HCT116 (cell line): ENCODE measurements at regions not wholly inside any gene's neighbourhood (a gene's known extent, or its start where the extent isn't known, plus 50 kb on each side); places are given as distances from the start of the nearest gene placed in this dataset.

Source experiments
- ATAC-seq: fragments of 200-7000 bp; cut with Tn5 transposase; 2 replicates; pipeline ENCODE4 v1.9.1; 2020; ENCODE audit warnings: mild to moderate bottlenecking, moderate library complexity
- BruUV-seq: library from RNA; stranded (reverse); fragments of 400-500 nt; replicated peaks from 2 replicates; lab custom pipeline; 2021; lab: Mats Ljungman, UMichigan
- CTCF ChIA-PET: fragments of 300-600 bp; sonication (Branson Sonifier 250); formaldehyde crosslinking; loops from one replicate; lab custom pipeline; 2021; ENCODE audit warnings: antibody characterized with exemption; lab: Charles Lee
- POLR2A ChIA-PET: fragments of 300-600, 350-600 bp; sonication (Branson Sonifier 250); formaldehyde crosslinking; loops from one replicate; lab custom pipeline; 2021; ENCODE audit warnings: antibody characterized with exemption; lab: Charles Lee
- RAD21 ChIA-PET, 2 experiments: fragments of 300-600 bp; sonication (Branson Sonifier 250); formaldehyde crosslinking; loops; one replicate each; lab custom pipeline; 2023; ENCODE audit warnings: low total read pairs in 2 of 2; ENCODE audit not compliant: uncharacterized antibody in 2 of 2, unreplicated experiment in 2 of 2, low non-redundant PET in 1 of 2; lab: Charles Lee
- DNase-seq: peaks from one replicate; pipeline ENCODE4 v3.0.0-alpha.2; 2010; ENCODE audit warnings: low read depth, low spot score
- H2AFZ ChIP-seq: fragments of 200-600 bp; shearing (Covaris generic), sonication (generic); 2 replicates; pipeline ENCODE4 v1.6.1; 2017; ENCODE audit warnings: low read depth, mixed run types, mixed read lengths, antibody characterized with exemption, low read length; ENCODE audit not compliant: poor library complexity, severe bottlenecking
- H3K27ac ChIP-seq: 2 replicates; pipeline ENCODE4 v1.5.1; 2012; ENCODE audit warnings: low read depth, low read length
- H3K27me3 ChIP-seq: fragments of 200-600 bp; sonication (generic); 2 replicates; pipeline ENCODE4 v1.6.1; 2016; ENCODE audit warnings: mixed run types, low read length, mixed read lengths; ENCODE audit not compliant: insufficient read depth
- H3K36me3 ChIP-seq, 2 experiments: fragments of 200-500 bp in 1 of 2; fragments of 200-600 bp in 1 of 2; sonication (Bioruptor generic) in 1 of 2; sonication (generic) in 1 of 2; 2 replicates each; pipeline versions ENCODE4 v1.5.1 to v1.6.1; 2014 to 2016; ENCODE audit warnings: low read length in 2 of 2, inconsistent platforms in 1 of 2, mixed read lengths in 1 of 2, mixed run types in 1 of 2; ENCODE audit not compliant: insufficient read depth in 2 of 2, control insufficient read depth in 1 of 2
- H3K4me1 ChIP-seq, 2 experiments: fragments of 200-600 bp in 1 of 2; sonication (generic) in 1 of 2; 2 replicates each; pipeline versions ENCODE4 v1.5.1 to v1.6.1; 2012 to 2017; ENCODE audit warnings: low read length in 2 of 2, inconsistent platforms in 1 of 2, mild to moderate bottlenecking in 1 of 2, mixed read lengths in 1 of 2, mixed run types in 1 of 2, moderate library complexity in 1 of 2; ENCODE audit not compliant: insufficient read depth in 2 of 2, control insufficient read depth in 1 of 2
- H3K4me2 ChIP-seq: fragments of 200-600 bp; sonication (generic); 2 replicates; pipeline ENCODE4 v1.6.1; 2017; ENCODE audit warnings: mixed run types, low read length, mixed read lengths
- H3K4me3 ChIP-seq, 2 experiments: fragments of 200-600 bp in 1 of 2; sonication (generic) in 1 of 2; replicated peaks in 1 of 2; 2 replicates each; pipeline ENCODE4 v1.5.1; 2011 to 2016; ENCODE audit warnings: low read length in 2 of 2, control low read depth in 1 of 2, low read depth in 1 of 2, mild to moderate bottlenecking in 1 of 2, mixed read lengths in 1 of 2, mixed run types in 1 of 2
- H3K79me2 ChIP-seq: fragments of 200-600 bp; sonication (generic); 2 replicates; pipeline ENCODE4 v1.6.1; 2017; ENCODE audit warnings: mild to moderate bottlenecking, mixed run types, low read length, moderate library complexity, mixed read lengths; ENCODE audit not compliant: insufficient read depth
- H3K9ac ChIP-seq: fragments of 200-600 bp; sonication (generic); 2 replicates; pipeline ENCODE4 v1.6.1; 2016; ENCODE audit warnings: low read length, mixed read lengths
- H3K9me2 ChIP-seq: fragments of 200-600 bp; sonication (generic), shearing (Covaris generic); 2 replicates; pipeline ENCODE4 v1.6.1; 2017; ENCODE audit warnings: mixed run types, mild to moderate bottlenecking, moderate library complexity; ENCODE audit not compliant: insufficient read depth
- H3K9me3 ChIP-seq, 2 experiments: fragments of 200-500 bp in 1 of 2; fragments of 200-600 bp in 1 of 2; sonication (Bioruptor generic) in 1 of 2; sonication (generic) in 1 of 2; 2 replicates each; pipeline ENCODE4 v1.6.1; 2014 to 2017; ENCODE audit warnings: low read length in 2 of 2, mixed read lengths in 2 of 2, inconsistent platforms in 1 of 2, low read depth in 1 of 2, mild to moderate bottlenecking in 1 of 2, mixed run types in 1 of 2, moderate library complexity in 1 of 2; ENCODE audit not compliant: control insufficient read depth in 1 of 2, insufficient read depth in 1 of 2
- H4K20me1 ChIP-seq: fragments of 200-600 bp; sonication (generic), shearing (Covaris generic); 2 replicates; pipeline ENCODE4 v1.6.1; 2017; ENCODE audit warnings: mixed run types, mild to moderate bottlenecking, moderate library complexity; ENCODE audit not compliant: insufficient read depth
- EZH2 ChIP-seq: fragments of 200-600 bp; sonication (generic); IDR thresholded peaks from 2 replicates; pipeline ENCODE4 v1.6.1; 2017; ENCODE audit warnings: antibody characterized with exemption, mixed run types
- MAX ChIP-seq: IDR thresholded peaks from 2 replicates; pipeline ENCODE4 v1.6.1; 2012
- POLR2A ChIP-seq: IDR thresholded peaks from 2 replicates; pipeline ENCODE4 v1.7.0; 2011; ENCODE audit warnings: borderline replicate concordance; ENCODE audit not compliant: insufficient read depth, insufficient read length; ENCODE audit errors: extremely low read depth
- POLR2AphosphoS5 ChIP-seq: IDR thresholded peaks from 2 replicates; pipeline ENCODE4 v1.6.1; 2011; ENCODE audit warnings: mild to moderate bottlenecking, low read depth, low read length, moderate library complexity
- SIN3A ChIP-seq: IDR thresholded peaks from 2 replicates; pipeline ENCODE4 v1.6.1; 2012; ENCODE audit warnings: low read depth
- YY1 ChIP-seq: IDR thresholded peaks from 2 replicates; pipeline ENCODE4 v1.6.1; 2011; ENCODE audit warnings: low read length, low read depth, moderate library complexity, mild to moderate bottlenecking; ENCODE audit not compliant: insufficient replicate concordance; ENCODE audit errors: extremely low read depth
- intact Hi-C: fragments of 100-400 bp; cut with micrococcal nuclease; formaldehyde crosslinking; loops from 2 replicates; pipeline ENCODE4 v1.10.0; 2022
- TF ChIP-seq, protein P1 (sequence below), 3 experiments: fragments of 200-600 bp in 1 of 3; sonication (generic) in 1 of 3; IDR thresholded peaks in 2 of 3; conservative IDR thresholded peaks in 1 of 3; 2 replicates each; pipeline ENCODE4 v1.5.1; 2012 to 2017; ENCODE audit warnings: low read depth in 2 of 3, low read length in 2 of 3, antibody characterized with exemption in 1 of 3, borderline replicate concordance in 1 of 3, control low read depth in 1 of 3, mild to moderate bottlenecking in 1 of 3, mixed read lengths in 1 of 3, mixed run types in 1 of 3, moderate library complexity in 1 of 3; ENCODE audit not compliant: insufficient read depth in 1 of 3
- TF ChIP-seq, protein P2 (sequence below): IDR thresholded peaks from 2 replicates; pipeline ENCODE4 v1.6.1; 2012

DNA sequence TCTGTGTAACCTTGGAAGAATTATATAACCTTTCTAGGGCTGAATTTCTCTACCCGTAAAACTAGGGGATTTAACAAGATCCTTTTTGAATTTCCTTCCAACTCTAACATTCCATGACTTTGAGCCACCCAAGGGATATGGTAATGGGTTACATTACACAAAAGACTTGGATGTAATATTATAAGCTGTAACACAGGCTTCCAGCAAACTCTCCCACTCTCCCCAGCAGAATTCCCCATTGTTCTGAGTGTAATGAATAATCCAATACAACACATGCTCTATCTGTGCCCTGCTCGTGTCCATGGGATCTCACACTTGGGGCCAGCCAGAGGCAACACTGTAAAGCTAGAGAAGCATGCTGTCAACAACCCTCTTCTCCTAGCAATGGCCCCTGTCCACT is 790.6 kb upstream of the AUTS2 start:
- BruUV-seq: no TSS peak
- Histone ChIP-seq H3K79me2 (no peaks in the 10 kb centered on the region), H3K9ac (no peak overlapping the region), H2AFZ (no peak overlapping the region), H3K4me3 (no peak overlapping the region), H3K36me3 (no peaks in the 10 kb centered on the region), H3K27ac (no peak overlapping the region), H3K4me2 (no peak overlapping the region), H3K9me2 (no peaks in the 10 kb centered on the region), H3K9me3 (peaks cover 3 to 9% of the 10 kb centered on the region in 2 experiments; a peak in 1 of 4 replicates), H3K4me1 (no peaks in the 10 kb centered on the region), H4K20me1 (no peaks in the 10 kb centered on the region), H3K27me3 (no peaks in the 10 kb centered on the region)
- no peak for TF ChIP-seq EZH2
- no peak for TF ChIP-seq YY1
- no peak for TF ChIP-seq SIN3A
- TF ChIP-seq, protein P1, sequence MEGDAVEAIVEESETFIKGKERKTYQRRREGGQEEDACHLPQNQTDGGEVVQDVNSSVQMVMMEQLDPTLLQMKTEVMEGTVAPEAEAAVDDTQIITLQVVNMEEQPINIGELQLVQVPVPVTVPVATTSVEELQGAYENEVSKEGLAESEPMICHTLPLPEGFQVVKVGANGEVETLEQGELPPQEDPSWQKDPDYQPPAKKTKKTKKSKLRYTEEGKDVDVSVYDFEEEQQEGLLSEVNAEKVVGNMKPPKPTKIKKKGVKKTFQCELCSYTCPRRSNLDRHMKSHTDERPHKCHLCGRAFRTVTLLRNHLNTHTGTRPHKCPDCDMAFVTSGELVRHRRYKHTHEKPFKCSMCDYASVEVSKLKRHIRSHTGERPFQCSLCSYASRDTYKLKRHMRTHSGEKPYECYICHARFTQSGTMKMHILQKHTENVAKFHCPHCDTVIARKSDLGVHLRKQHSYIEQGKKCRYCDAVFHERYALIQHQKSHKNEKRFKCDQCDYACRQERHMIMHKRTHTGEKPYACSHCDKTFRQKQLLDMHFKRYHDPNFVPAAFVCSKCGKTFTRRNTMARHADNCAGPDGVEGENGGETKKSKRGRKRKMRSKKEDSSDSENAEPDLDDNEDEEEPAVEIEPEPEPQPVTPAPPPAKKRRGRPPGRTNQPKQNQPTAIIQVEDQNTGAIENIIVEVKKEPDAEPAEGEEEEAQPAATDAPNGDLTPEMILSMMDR (IDR thresholded peaks at IDR 0.05 in 2 of 3, conservative IDR thresholded peaks at IDR 0.05 in 1 of 3; ENCODE audit: borderline replicate concordance in 1 of 3, insufficient read depth in 1 of 3, low read depth in 2 of 3, low read length in 2 of 3): no peak
- TF ChIP-seq POLR2AphosphoS5: no peak
- no peak for TF ChIP-seq MAX
- DNase-seq (no peak), ATAC-seq (no peak)
- POLR2A ChIA-PET: no interaction called here
- intact Hi-C loops: no loop called here
- RAD21 ChIA-PET: no interaction called here
- CTCF ChIA-PET: no interaction called here

DNA sequence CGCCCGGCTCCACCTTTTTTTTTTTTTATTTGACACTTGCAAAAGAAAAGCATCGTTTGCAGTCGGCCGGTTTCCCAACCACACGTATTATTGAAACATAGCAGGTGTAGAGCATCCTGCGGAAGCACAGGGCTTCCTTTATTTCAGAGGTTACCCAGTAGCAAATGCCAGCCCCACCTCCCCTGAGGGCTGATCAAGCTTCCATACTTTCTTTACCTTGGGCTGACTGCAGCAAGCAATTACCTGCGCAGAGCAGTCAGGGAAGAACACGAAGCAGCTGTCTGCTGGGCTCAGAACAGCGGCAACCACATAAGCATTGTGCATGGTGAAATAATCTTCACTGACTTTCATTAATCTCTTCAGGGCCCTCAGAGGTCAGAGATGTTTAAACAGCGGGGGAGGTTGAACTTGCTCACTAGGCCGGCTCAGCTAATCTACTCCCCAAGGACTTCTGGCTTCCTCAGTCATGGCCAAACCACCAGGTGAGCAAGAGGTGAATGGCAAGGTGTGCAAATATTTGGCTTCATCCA is 784.7 kb upstream of the AUTS2 start:
- intact Hi-C loops: no loop called here
- no peak overlapping the region for H3K4me2 ChIP-seq
- ChIA-PET POLR2A (no interaction called here), RAD21 (no interaction called here), CTCF (no interaction called here)
- H3K4me1 ChIP-seq: no peaks in the 10 kb centered on the region
- no peaks in the 10 kb centered on the region for H3K27me3 ChIP-seq
- no TSS peak for BruUV-seq
- DNase-seq (no peak), ATAC-seq (no peak)
- H3K79me2 ChIP-seq: no peaks in the 10 kb centered on the region
- no peak overlapping the region for H3K27ac ChIP-seq
- H3K9me3 ChIP-seq: no peaks in the 10 kb centered on the region; a peak in 2 of 4 replicates
- H4K20me1 ChIP-seq: no peaks in the 10 kb centered on the region
- no peak overlapping the region for H3K4me3 ChIP-seq
- H3K36me3 ChIP-seq: no peaks in the 10 kb centered on the region
- H3K9me2 ChIP-seq: no peaks in the 10 kb centered on the region
- no peak overlapping the region for H3K9ac ChIP-seq
- no peak overlapping the region for H2AFZ ChIP-seq
- no peak for TF ChIP-seq POLR2A
- TF ChIP-seq, protein P1 (IDR thresholded peaks at IDR 0.05 in 2 of 3, conservative IDR thresholded peaks at IDR 0.05 in 1 of 3; ENCODE audit: borderline replicate concordance in 1 of 3, insufficient read depth in 1 of 3, low read depth in 2 of 3, low read length in 2 of 3): no peak
- TF ChIP-seq, protein P2, sequence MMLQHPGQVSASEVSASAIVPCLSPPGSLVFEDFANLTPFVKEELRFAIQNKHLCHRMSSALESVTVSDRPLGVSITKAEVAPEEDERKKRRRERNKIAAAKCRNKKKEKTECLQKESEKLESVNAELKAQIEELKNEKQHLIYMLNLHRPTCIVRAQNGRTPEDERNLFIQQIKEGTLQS: no peak
- no peak for TF ChIP-seq SIN3A
